HL-60 (cell line): ENCODE measurements at regions not wholly inside any gene's neighbourhood (a gene's known extent, or its start where the extent isn't known, plus 50 kb on each side); places are given as distances from the start of the nearest gene placed in this dataset.
"Not testable (repeated sequence)": the region's sequence is repeated elsewhere in the genome, so short reads cannot be mapped to it uniquely, and the experiment has no call there.

Experiments used
- DNase-seq, 2 experiments: peaks; one replicate each; pipeline ENCODE4 v3.0.0-alpha.2; 2010 to 2020; ENCODE audit warnings: low read depth in 1 of 2, low spot score in 1 of 2
- H3K27ac ChIP-seq: fragments of 250-450 bp; sonication (Bioruptor Pico); replicated peaks from 2 replicates; pipeline ENCODE4 v1.5.1; 2020; ENCODE audit warnings: mild to moderate bottlenecking, moderate library complexity
- H3K27me3 ChIP-seq: fragments of 250-450 bp; sonication (Bioruptor Pico); 2 replicates; pipeline ENCODE4 v1.5.1; 2021; ENCODE audit warnings: mild to moderate bottlenecking, moderate library complexity; ENCODE audit not compliant: insufficient read depth, poor library complexity, severe bottlenecking
- H3K4me3 ChIP-seq: replicated peaks from 2 replicates; pipeline ENCODE4 v1.5.1; 2011; ENCODE audit warnings: mild to moderate bottlenecking, control low read depth, low read length; ENCODE audit not compliant: insufficient read depth
- CTCF ChIP-seq: IDR thresholded peaks from one replicate; pipeline ENCODE4 v1.5.1; 2011; ENCODE audit warnings: low read length, control low read depth, inconsistent platforms; ENCODE audit not compliant: insufficient read depth
- GABPA ChIP-seq: IDR thresholded peaks from 2 replicates; pipeline ENCODE4 v1.6.1; 2012; ENCODE audit warnings: low read depth
- POLR2AphosphoS5 ChIP-seq: IDR thresholded peaks from 2 replicates; pipeline ENCODE4 v1.6.1; 2012; ENCODE audit warnings: low read depth
- SPI1 ChIP-seq: IDR thresholded peaks from 2 replicates; pipeline ENCODE4 v1.6.1; 2012; ENCODE audit warnings: low read depth, mild to moderate bottlenecking, borderline replicate concordance
- TF ChIP-seq, protein P1 (sequence below): IDR thresholded peaks from 2 replicates; pipeline ENCODE4 v1.6.1; 2012; ENCODE audit warnings: low read depth; ENCODE audit not compliant: insufficient replicate concordance

- TF ChIP-seq POLR2AphosphoS5 (no peak), GABPA (no peak), CTCF (no peak), SPI1 (no peak)
- TF ChIP-seq, protein P1, sequence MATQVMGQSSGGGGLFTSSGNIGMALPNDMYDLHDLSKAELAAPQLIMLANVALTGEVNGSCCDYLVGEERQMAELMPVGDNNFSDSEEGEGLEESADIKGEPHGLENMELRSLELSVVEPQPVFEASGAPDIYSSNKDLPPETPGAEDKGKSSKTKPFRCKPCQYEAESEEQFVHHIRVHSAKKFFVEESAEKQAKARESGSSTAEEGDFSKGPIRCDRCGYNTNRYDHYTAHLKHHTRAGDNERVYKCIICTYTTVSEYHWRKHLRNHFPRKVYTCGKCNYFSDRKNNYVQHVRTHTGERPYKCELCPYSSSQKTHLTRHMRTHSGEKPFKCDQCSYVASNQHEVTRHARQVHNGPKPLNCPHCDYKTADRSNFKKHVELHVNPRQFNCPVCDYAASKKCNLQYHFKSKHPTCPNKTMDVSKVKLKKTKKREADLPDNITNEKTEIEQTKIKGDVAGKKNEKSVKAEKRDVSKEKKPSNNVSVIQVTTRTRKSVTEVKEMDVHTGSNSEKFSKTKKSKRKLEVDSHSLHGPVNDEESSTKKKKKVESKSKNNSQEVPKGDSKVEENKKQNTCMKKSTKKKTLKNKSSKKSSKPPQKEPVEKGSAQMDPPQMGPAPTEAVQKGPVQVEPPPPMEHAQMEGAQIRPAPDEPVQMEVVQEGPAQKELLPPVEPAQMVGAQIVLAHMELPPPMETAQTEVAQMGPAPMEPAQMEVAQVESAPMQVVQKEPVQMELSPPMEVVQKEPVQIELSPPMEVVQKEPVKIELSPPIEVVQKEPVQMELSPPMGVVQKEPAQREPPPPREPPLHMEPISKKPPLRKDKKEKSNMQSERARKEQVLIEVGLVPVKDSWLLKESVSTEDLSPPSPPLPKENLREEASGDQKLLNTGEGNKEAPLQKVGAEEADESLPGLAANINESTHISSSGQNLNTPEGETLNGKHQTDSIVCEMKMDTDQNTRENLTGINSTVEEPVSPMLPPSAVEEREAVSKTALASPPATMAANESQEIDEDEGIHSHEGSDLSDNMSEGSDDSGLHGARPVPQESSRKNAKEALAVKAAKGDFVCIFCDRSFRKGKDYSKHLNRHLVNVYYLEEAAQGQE: no peak
- H3K27ac ChIP-seq: no peak overlapping the region
- no peaks in the 10 kb centered on the region for H3K27me3 ChIP-seq
- DNase-seq: no peak
- H3K4me3 ChIP-seq: no peak overlapping the region
Measured at GRCh38 chrX:81411517-81411916, 209.6 kb downstream of the SH3BGRL start.

GRCh38 chrX:81412428-81412827, 210.5 kb downstream of the SH3BGRL start:
- H3K27ac ChIP-seq: no peak overlapping the region
- DNase-seq: no peak
- TF ChIP-seq, protein P1: no peak
- no peak for TF ChIP-seq SPI1
- no peaks in the 10 kb centered on the region for H3K27me3 ChIP-seq
- no peak overlapping the region for H3K4me3 ChIP-seq

- not testable (repeated sequence) for H3K27ac ChIP-seq, DNase-seq, H3K4me3 ChIP-seq, H3K27me3 ChIP-seq
Measured at GRCh38 chrX:81412857-81413256, 211.0 kb downstream of the SH3BGRL start.

GRCh38 chrX:81414630-81415029, 212.7 kb downstream of the SH3BGRL start:
- TF ChIP-seq POLR2AphosphoS5: no peak
- no peak for TF ChIP-seq CTCF
- TF ChIP-seq GABPA: no peak
- TF ChIP-seq, protein P1: no peak
- TF ChIP-seq SPI1: no peak
- no peak overlapping the region for H3K4me3 ChIP-seq
- no peak overlapping the region for H3K27ac ChIP-seq
- no peaks in the 10 kb centered on the region for H3K27me3 ChIP-seq
- no peak for DNase-seq
